HUDEP-2 (cell line): ENCODE measurements at regions not wholly inside any gene's neighbourhood (a gene's known extent, or its start where the extent isn't known, plus 50 kb on each side); places are given as distances from the start of the nearest gene placed in this dataset.

Experiments used
- DNase-seq, 76 experiments: peaks; one replicate each; lab custom pipeline; 2025; ENCODE audit not compliant: unreplicated experiment in 76 of 76; lab: John Stamatoyannopoulos, UW

- DNase-seq, result no peak
Observed at GRCh38 chr4:135605076-135605475, 1403.5 kb upstream of the PABPC4L start.

GRCh38 chr4:135604531-135604930 lies 1402.9 kb upstream of the PABPC4L start:
- DNase-seq, result no peak

GRCh38 chr4:135601351-135601750 lies 1399.8 kb upstream of the PABPC4L start:
- DNase-seq, result no peak

GRCh38 chr4:135598151-135598550 lies 1396.6 kb upstream of the PABPC4L start:
- peak in 5 of 76 experiments; percentile 0 to 52 (median 24) for DNase-seq

- DNase-seq, result no peak
Observed at GRCh38 chr4:135594521-135594920, 1392.9 kb upstream of the PABPC4L start.

- DNase-seq, result no peak
Observed at GRCh38 chr4:135575041-135575440, 1373.5 kb upstream of the PABPC4L start.

GRCh38 chr4:135573251-135573650 lies 1371.7 kb upstream of the PABPC4L start:
- DNase-seq, result no peak

- no peak for DNase-seq
Observed at GRCh38 chr4:135564090-135564489, 1362.5 kb upstream of the PABPC4L start.

GRCh38 chr4:135553213-135553612 lies 1351.6 kb upstream of the PABPC4L start:
- no peak for DNase-seq

GRCh38 chr4:135552131-135552530 lies 1350.5 kb upstream of the PABPC4L start:
- no peak for DNase-seq

- no peak for DNase-seq
Observed at GRCh38 chr4:135548711-135549110, 1347.1 kb upstream of the PABPC4L start.

GRCh38 chr4:135545616-135546317 lies 1344.2 kb upstream of the PABPC4L start:
- no peak for DNase-seq

- DNase-seq, result no peak
Observed at GRCh38 chr4:135538698-135539097, 1337.1 kb upstream of the PABPC4L start.

- DNase-seq, result no peak
Observed at GRCh38 chr4:135533053-135533452, 1331.5 kb upstream of the PABPC4L start.

- no peak for DNase-seq
Observed at GRCh38 chr4:135532132-135532531, 1330.5 kb upstream of the PABPC4L start.

- DNase-seq, result no peak
Observed at GRCh38 chr4:135515295-135515694, 1313.7 kb upstream of the PABPC4L start.

GRCh38 chr4:135510582-135510981 lies 1309.0 kb upstream of the PABPC4L start:
- no peak for DNase-seq

GRCh38 chr4:135508006-135508714 lies 1306.6 kb upstream of the PABPC4L start:
- DNase-seq, result peak in 2 of 76 experiments; percentile 2 to 23

GRCh38 chr4:135497563-135498152 lies 1296.1 kb upstream of the PABPC4L start:
- no peak for DNase-seq

- DNase-seq, result peak in 1 of 76 experiments; percentile 13
Observed at GRCh38 chr4:135492439-135492838, 1290.8 kb upstream of the PABPC4L start.

GRCh38 chr4:135485371-135485770 lies 1283.8 kb upstream of the PABPC4L start:
- DNase-seq, result peak in 51 of 76 experiments; percentile 2 to 95 (median 58)

- DNase-seq, result no peak
Observed at GRCh38 chr4:135476272-135476671, 1274.7 kb upstream of the PABPC4L start.
